Urothelium cell line (cell line): ENCODE measurements at regions not wholly inside any gene's neighbourhood (a gene's known extent, or its start where the extent isn't known, plus 50 kb on each side); places are given as distances from the start of the nearest gene placed in this dataset.

Experiments
- DNase-seq: peaks from one replicate; pipeline ENCODE4 v3.0.0; 2011; ENCODE audit warnings: low spot score, mixed read lengths
- FAIRE-seq: peaks from 2 replicates; lab custom pipeline; 2011; peaks lifted over from hg19 to GRCh38; lab: Jason Lieb, UNC

DNA sequence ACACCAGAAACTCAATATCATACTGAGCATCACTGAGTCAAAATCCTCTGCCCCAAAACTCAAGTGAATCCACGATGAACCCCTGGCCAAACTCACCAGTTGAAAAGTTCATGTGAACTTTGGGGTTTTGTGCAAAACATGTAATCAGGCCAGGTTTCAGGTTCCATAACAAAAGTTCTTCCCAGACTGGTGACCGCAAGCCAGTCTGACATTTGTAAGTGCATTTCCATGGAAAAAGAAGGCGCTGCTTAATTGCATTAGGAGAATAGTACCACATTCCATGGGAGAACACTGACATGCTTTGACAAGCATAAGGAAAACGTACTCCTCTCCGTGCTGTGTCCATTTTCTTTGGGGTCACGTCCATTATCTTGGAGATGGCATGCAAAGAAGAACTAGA is 567.0 kb downstream of the BNC2 start:
- FAIRE-seq (no peak), DNase-seq (no peak)

DNA sequence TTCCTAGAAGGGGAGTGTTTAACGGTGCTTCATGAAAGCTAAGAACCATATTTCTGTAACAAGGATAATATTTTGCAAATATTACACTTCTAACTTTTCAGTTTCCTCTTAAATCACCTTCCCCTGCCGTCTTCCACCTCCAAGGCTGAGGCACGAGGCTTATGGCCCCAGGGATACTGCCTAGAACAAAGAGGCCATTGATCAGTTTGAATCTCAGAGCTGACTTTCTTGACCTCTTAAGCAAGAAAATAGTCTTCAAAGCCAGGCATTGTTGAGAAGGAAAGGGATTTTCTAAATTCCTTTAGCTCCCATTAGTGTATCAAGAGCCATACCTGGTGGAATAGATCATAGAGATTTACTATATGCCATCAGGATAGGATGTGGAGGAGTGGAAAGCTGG is 566.2 kb downstream of the BNC2 start:
- DNase-seq (peak; percentile 6), FAIRE-seq (no peak)

DNA sequence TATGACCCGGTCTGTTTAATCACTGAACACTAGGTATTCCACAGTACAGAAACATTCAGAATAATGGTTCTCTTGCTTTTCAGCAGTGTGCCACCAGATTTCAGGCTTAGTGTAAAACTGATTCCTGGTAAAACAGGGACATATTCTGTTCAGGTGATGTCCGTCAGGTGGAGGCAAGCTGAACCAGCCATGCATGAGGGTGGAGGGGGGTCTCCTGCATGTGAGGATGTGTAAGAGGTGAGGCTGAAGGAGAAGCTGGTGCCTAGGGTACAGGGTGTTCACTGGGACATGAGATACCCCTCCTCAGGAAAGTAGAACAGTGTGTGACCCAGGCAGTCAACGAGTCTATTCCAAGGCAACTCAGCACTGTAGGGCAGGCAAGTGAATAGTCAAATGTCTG is 563.9 kb downstream of the BNC2 start:
- FAIRE-seq (no peak), DNase-seq (no peak)

DNA sequence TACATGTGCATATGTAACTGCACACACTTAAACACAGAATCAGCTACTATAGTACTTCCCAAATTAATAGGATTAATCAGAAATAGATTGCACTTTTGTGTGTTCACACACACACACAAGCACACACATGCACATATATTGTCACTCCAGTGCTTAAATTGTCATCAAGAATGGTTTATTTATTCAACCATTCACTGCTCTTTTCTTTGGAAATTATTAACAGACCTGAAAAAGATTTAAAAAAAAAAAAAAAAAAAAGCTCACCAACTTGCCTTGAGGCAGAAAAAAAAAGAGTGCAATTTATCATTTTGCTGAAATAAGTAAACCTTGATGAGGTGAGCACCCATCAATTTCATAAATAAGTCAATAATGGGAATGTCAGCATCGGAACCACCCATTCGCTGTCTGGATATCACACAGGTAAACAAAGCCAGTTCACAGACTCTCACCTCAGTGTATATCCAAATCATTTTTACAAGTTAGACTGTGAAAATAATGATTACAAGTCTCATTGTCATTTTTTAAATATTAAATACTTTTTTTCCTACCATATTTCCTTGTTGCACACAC is 562.8 kb downstream of the BNC2 start:
- DNase-seq (no peak), FAIRE-seq (no peak)

DNA sequence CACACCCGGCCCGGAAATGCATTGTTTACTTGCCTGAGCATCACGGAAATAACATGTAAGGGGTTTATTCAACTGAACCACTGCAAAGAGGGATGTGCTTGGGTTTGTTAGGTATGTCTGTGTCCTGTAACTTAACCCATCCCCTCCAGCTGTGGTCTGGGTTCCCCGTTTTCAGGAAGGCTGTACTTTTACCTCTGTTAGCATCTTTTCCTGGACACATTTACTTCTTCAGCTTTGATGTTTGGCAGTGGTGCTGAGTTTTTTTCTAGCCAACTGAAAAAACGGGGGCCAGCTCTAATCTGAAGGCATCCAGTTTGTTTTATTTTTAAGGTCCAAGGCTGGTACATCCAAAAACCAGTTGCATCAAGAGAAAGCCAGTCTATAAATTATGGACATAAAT is 561.8 kb downstream of the BNC2 start:
- FAIRE-seq (no peak), DNase-seq (no peak)

DNA sequence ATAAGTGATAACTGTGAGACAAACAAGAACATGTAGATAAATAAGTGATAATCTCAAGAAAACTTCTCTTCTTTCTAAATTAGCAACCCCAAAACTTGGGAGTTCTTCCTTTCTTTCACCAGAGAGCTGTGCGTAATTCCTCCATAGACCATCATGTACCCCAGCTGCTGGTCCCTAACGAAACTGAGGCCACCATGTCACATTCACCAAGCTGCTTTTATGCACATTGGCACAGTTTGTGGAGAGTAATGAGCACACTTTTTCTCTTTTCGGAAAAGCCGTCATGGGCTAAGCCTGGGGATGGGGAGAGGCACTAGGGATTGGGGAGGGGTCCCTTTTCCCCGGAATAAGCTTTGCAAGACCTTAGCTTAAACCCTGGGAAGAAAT is 561.4 kb downstream of the BNC2 start:
- FAIRE-seq (no peak), DNase-seq (no peak)

DNA sequence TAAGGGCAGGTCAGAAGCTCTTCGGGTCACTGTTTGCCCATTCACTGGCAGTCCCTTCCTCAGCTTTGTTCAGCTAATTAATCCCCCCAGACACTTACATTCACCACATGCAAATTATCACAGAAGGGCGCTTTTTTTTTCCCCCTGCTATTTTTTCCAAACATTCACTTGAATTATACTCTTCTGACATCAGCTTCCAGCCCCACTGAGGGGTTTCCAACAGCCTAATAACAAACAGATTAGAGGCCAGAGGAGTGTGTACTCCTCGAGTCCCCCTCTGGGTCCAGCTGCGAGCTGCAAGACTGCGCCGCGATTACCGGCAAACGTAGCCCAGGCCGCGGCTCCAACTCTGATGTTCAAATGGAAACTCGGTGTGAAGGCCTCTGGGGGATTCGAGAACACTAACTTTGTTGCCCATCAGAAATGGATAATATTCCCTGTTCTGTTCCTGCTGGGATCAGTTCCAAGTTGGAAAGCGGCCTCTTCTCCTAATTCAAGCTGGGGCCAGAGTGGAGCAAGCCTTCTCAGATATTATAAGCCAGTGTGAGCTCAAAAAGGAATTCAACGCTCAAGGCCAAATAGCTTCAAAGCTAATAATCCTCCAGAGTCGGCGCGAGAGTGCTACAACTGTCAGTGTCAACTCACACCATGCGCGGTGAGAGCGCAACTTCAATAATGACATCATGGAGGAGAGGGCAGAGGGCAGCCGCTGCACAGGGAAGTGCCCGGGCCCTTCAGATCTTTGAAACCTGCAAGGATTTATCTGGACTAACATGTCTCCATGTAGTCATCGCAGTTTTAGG is 560.8 kb downstream of the BNC2 start:
- no peak for DNase-seq
- no peak for FAIRE-seq

DNA sequence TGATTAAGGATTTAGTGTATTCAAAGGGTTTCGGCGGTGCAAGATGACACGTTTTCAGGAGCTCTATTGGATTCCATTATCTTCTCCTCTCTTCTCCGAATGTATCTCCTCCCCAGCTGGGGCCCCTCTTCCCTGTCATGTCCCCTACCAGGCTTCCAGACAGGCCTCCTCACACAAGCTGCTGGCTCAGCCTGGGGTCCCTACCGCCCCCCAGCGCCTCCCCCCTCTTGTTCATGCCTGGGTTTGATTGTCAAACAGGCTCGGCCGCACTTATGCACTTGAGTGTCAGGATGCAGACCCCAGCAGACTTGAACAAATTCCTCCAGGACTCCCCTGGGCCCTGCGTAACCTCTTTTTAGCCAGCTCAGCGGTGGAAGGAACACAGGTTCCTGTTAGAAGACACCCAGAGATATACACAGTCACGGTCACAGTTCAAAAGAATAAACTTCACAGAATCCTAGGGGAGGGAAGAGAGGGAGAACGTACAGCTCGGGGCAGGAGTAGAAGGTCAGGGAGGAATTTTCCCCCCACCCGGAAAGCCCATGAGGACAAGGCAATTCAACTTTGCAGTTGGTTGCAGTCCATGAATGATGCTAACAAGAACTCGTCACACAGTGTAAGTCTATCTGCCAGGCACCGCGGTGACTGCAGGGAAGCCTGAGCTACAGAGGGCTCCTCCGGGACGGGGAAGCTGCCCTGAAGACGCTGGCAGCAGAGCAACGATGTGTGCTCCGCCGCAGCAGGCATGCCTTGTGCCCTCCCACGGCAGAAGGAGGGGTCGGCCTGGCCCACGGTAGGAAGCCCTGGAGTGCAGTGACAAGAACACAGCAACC is 560.0 kb downstream of the BNC2 start:
- FAIRE-seq, result no peak
- no peak for DNase-seq

DNA sequence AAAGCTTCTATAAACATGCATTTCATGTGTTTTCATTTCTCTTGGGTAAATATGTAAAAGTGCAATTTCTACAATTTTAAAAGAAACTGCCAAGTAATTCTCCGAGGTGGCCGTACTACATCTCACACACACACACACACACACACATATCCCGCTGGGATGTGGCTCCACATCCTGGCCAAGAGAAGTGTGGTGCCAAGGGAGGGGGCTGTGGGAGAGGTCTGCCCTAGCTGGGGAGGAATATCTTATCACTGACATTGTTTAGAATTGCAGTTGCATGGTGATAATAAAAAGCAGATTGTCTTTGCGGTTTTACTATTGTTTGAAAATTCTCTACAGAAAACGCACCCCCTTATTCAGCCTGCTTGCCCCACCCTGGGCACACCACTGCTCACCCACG is 558.4 kb downstream of the BNC2 start:
- FAIRE-seq (no peak), DNase-seq (no peak)

DNA sequence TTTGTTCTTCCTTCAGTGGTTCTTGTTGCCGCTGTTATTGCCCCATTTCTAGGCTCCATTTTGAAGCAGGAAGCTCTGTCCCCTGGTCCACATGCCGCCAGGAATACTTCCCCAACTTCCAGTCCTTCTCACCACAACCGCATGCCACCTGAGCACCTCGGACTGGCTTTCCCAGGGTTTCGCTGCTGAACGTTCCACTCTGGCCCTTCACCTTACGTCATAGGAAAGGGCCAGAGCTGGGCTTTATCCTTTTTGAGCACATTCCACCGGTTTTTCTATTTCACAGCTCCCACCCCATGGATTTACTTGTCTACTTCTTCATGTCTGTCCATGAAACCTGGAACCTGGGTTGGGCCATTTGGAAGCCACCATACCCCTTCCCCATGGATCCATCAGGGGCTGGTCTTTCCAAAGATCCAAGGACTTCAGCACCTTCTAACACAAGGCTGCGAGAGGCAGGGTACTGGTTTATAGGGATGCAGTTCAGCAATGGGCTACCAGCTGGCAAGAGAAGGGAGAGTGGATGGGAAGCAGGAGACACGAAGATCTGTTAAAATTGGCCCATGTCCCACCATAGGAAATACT is 557.4 kb downstream of the BNC2 start:
- no peak for FAIRE-seq

DNA sequence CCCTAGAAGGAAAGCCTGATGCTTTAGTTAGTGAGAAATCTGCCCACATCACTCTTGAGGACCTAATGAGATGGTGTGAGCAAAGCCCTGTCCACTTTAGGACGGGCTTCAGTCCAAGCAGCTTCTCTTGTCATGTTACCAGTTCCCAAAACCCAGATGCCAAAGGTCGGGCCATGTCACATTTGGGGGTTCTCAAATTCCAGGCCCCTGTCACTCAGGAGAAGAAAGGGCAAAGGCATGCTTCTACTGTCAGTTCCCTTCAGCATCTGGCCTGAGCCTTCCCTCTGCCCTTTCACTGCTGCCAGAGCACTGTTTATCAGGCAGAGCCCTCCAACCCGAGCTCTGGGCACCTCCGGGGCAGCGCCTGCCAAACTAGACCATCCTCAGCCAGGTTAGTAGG is 556.0 kb downstream of the BNC2 start:
- no peak for DNase-seq
- FAIRE-seq, result no peak

More for the DNA sequence above, 557.4 kb downstream of the BNC2 start:
- no peak for DNase-seq

DNA sequence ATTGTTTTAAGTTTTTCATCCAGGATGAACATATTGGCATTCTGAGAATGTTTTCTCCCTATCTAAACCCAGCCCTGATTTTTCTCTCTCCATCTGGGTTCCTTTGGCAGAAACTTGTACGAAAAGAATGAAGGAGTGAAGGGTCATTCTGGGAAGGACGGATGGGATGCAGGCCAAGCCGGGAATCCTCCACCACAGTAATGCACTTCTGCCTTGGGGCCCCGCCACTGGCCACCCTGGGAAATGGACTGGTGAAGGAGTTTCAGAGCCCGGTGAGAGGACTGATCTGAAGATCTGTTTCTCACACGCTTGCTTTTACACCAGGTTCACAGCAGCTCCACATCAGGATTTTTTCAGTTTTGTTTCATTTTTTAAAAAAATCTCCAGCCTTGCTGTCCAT is 554.8 kb downstream of the BNC2 start:
- FAIRE-seq (no peak), DNase-seq (no peak)

DNA sequence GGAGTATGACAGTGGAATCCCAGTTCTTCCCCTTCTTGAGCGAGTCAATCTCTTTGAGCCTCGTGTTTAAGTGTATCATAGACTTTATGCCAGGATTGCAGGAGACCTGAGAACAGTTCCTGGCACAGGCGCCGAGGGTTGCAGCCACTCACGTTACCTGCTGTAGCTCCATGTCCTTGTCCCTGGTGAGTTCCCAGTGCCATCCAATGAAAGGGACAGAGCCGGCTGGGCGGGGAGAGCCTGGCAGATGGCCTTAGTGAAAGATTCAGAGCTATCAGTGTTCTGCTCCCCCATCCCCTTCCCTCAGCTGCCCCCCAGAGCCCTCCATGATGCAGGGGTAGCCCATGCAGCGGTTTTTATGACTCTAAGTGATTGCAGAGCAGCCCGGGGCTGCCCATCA is 554.0 kb downstream of the BNC2 start:
- DNase-seq, result no peak
- no peak for FAIRE-seq

DNA sequence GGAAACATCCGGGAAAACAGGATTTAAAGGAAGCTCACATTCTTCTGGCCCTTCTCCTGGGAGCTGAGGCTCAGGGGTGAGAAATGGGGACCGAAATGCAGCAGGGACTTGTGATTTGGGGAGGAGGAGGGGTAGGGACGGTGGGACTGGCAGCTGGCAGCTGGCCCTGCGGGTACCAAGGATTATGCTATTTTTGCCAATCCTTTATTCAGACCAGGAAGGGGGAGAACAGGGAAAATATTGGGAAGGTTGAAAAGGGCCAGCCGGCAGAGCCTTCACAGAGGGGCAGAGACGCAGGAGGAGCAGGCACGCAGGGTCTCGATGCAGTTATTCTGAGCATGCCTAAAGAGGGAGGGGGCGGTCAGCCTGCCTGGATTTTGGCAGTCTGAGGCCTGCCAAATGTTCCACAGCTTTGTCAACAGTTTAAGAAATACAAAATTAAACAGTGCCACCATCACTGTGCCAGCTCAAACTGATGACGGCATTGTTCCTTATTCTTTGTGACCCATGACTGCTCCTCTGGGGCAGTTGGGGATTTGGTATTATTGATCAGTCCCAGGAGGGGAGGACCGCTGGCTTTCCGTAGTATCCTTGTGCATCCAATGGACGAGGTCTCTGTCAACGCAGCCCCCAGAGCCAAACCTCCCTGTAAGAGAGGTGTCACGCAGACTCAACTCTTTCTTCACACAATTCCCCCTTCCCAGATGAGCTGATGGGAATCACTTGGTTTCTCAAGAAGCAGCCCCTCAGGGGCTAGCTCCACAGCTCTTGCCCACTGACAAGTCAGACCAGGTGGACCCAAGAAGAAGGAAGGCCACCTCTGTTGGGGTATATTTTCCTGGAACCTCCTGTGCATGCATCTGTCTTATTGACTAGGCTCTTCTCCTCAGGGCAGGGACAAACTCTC is 553.3 kb downstream of the BNC2 start:
- FAIRE-seq (no peak), DNase-seq (no peak)

DNA sequence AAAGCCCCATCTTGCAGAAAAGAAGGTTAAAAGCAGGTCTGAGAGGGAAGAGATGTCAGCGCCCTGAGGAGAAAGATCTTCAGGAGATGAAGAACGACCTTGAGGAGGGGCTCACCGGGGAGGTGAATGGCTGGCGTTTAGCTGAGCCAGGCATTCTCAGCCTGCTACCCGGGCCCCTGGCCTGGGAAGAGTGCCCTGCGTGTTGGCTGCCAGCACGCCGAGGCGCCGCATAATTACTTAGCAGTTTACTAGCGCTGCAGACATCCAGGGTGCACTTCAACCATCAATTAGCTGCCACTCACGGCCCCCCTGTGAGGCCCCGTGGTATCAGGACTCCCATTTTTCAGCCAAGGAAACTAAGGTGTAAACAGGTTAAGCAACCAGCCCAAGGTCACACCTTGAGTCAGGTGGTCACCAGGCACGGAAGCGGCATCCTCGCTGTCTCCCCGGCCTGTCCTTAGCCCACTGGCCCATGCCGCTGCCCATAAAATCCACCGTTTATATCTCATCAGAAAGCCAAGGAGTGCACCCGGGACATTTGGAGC is 551.9 kb downstream of the BNC2 start:
- no peak for FAIRE-seq
- no peak for DNase-seq

DNA sequence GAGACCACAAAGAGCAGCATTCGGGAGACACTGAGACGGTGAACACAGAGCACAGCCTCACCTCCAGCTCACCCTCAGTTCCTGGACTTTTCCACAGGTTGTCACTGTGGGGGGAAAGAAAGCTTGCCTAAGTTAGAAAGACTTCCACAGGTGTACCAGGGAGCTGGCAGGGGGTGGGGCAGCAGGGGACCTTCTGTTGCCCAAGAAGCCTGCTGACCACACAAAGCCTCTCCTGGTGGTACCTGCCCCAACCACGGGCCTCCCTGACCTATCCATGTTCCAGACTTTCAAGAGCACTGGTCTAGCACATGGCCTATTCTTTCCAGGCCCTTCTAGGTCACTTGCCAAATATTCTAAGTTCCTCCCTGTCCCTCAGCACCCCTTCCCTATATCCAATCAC is 550.8 kb downstream of the BNC2 start:
- FAIRE-seq (no peak), DNase-seq (no peak)

DNA sequence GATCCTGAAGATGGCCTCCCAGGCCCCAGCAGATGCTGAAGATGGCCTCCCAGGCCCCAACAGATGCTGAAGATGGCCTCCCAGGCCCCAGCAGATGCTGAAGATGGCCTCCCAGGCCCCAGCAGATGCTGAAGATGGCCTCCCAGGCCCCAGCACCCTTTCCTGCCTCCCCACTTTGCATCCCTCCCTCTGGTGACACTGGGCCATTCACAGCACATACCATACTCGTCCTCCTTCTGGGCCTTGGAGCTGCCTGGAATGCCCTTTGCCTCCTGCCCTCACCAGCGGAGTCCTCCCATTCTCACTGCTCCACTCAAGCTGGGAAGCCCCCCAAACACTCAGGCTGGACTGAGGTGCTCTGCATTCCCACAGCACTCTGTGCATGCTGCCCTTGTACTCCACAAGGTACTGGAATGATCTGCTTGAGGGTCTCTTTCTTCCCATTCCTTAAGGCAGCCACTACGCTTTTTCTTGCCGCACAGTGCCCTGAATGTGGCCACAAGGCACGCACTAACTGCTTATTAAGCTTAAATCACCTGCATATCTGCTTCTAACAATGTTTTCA is 550.0 kb downstream of the BNC2 start:
- no peak for FAIRE-seq
- DNase-seq, result no peak

DNA sequence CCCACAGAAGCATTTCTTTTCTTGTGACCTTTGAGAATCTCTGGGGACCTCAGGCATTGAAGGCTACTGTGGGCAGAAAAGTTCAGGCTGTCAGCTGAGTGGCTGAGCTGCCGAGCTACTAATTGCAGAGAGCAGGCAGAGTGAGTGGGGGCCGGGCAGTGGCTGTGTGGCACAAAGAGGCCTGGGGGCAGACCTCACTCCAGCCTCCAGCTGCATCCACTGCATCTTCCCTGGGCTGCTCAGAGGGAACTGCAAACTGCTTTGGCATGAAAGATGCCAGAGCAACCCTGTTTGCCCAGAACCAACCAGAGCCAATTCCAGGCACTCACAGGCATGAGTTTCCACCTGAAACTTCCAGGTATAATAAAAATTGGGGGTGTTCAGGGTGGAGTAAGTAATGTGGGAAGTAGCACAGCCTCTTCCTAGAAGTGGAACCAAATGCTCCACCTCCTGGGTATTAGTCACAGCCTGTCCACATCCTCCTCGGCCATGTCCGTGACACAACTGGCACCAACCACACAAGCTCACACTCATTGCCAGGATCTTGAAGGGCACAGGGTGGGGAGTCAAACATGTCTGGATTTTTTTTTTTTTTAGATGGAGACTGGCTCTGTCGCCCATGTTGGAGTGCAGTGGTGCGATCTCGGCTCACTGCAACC is 548.9 kb downstream of the BNC2 start:
- DNase-seq (peak; percentile 29), FAIRE-seq (no peak)

DNA sequence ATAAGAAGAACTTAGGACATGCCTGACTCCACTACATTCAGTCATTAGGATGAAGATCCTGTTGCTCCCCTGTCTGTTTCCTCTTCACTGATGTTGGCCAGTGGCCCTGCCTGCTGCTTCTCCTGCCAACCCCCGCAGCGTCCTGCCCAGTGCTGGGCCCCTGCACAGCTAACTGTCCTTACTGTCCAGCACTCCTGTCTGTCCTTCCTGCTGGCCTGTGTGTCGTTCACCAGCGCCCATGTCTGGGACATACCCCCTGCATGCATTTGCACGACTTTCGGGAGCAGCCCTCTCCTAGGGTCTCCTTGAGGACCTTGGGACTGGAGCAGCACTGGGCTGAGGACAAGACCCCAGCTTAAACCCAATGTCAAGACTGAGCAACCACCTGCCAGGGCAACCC is 547.6 kb downstream of the BNC2 start:
- no peak for DNase-seq
- no peak for FAIRE-seq
